HEK293 (cell line): ENCODE measurements at regions not wholly inside any gene's neighbourhood (a gene's known extent, or its start where the extent isn't known, plus 50 kb on each side); places are given as distances from the start of the nearest gene placed in this dataset.
A peak's percentile ranks its signal among the peaks of the same experiment; 100 is the strongest.

Experiments used
- CTCF ChIA-PET: fragments of 350-600 bp; formaldehyde crosslinking; extraction: SDS; loops from one replicate; lab custom pipeline; 2021; ENCODE audit warnings: antibody characterized with exemption; lab: Yijun Ruan, JAX
- POLR2A ChIA-PET: fragments of 300-600 bp; formaldehyde crosslinking; extraction: SDS; loops from one replicate; lab custom pipeline; 2020; ENCODE audit warnings: antibody characterized with exemption, inconsistent platforms; lab: Yijun Ruan, JAX
- H3K27ac ChIP-seq: fragments of 200-500 bp; sonication (Bioruptor generic); 2 replicates; pipeline ENCODE4 v1.5.1; 2014; ENCODE audit warnings: low read depth, low read length, control low read depth, inconsistent platforms; ENCODE audit errors: extremely low read depth
- H3K36me3 ChIP-seq, 2 experiments: fragments of 200-500 bp in 1 of 2; sonication (Bioruptor generic) in 1 of 2; 1 replicate in 1 of 2; 2 replicates in 1 of 2; pipeline ENCODE4 v1.5.1; 2014 to 2017; ENCODE audit warnings: inconsistent platforms in 2 of 2, low read length in 2 of 2; ENCODE audit not compliant: control insufficient read depth in 2 of 2, insufficient read depth in 1 of 2
- H3K4me1 ChIP-seq: fragments of 200-500 bp; sonication (Bioruptor generic); 2 replicates; pipeline ENCODE4 v1.5.1; 2014; ENCODE audit warnings: mild to moderate bottlenecking, low read length, inconsistent platforms; ENCODE audit not compliant: control insufficient read depth, insufficient read depth
- H3K4me3 ChIP-seq: 2 replicates; pipeline ENCODE4 v1.5.1; 2011; ENCODE audit warnings: low read depth, mild to moderate bottlenecking, control low read depth, low read length, moderate library complexity
- H3K9me3 ChIP-seq: fragments of 200-500 bp; sonication (Bioruptor generic); 2 replicates; pipeline ENCODE4 v1.5.1; 2014; ENCODE audit warnings: low read depth, low read length, inconsistent platforms; ENCODE audit not compliant: control insufficient read depth, insufficient read depth
- FEZF1 ChIP-seq: fragments of 450-650 bp; formaldehyde crosslinking; IDR thresholded peaks from 2 replicates; pipeline ENCODE4 v1.5.1; 2016; ENCODE audit warnings: missing biosample characterization, missing genetic modification characterization
- GLI4 ChIP-seq: fragments of 450-650 bp; formaldehyde crosslinking; IDR thresholded peaks from 2 replicates; pipeline ENCODE4 v1.5.1; 2016; ENCODE audit warnings: missing biosample characterization, missing genetic modification characterization
- HOXC10 ChIP-seq: sonication (generic); formaldehyde crosslinking; IDR thresholded peaks from 2 replicates; pipeline ENCODE4 v1.8.1; 2023; ENCODE audit warnings: mild to moderate bottlenecking, missing genetic modification reagents
- KLF9 ChIP-seq: fragments of 450-650 bp; formaldehyde crosslinking; IDR thresholded peaks from 2 replicates; pipeline ENCODE4 v1.5.1; 2016; ENCODE audit warnings: missing biosample characterization, missing genetic modification characterization, low read depth
- WT1 ChIP-seq: fragments of 450-650 bp; formaldehyde crosslinking; IDR thresholded peaks from 2 replicates; pipeline ENCODE4 v1.5.1; 2016; ENCODE audit warnings: missing biosample characterization, missing genetic modification characterization
- ZBTB17 ChIP-seq: fragments of 450-650 bp; formaldehyde crosslinking; IDR thresholded peaks from 2 replicates; pipeline ENCODE4 v1.5.1; 2016; ENCODE audit warnings: missing biosample characterization, missing genetic modification characterization
- ZFP3 ChIP-seq: fragments of 450-650 bp; formaldehyde crosslinking; IDR thresholded peaks from 2 replicates; pipeline ENCODE4 v1.5.1; 2016; ENCODE audit warnings: low read depth, missing biosample characterization, missing genetic modification characterization
- ZNF133 ChIP-seq: fragments of 450-650 bp; formaldehyde crosslinking; IDR thresholded peaks from 2 replicates; pipeline ENCODE4 v1.5.1; 2016; ENCODE audit warnings: missing biosample characterization, missing genetic modification characterization
- ZNF155 ChIP-seq: fragments of 450-650 bp; formaldehyde crosslinking; IDR thresholded peaks from 2 replicates; pipeline ENCODE4 v1.5.1; 2016; ENCODE audit warnings: missing biosample characterization, missing genetic modification characterization
- ZNF169 ChIP-seq: fragments of 450-650 bp; formaldehyde crosslinking; IDR thresholded peaks from 2 replicates; pipeline ENCODE4 v1.5.1; 2016; ENCODE audit warnings: missing biosample characterization, missing genetic modification characterization
- ZNF2 ChIP-seq: fragments of 450-650 bp; formaldehyde crosslinking; IDR thresholded peaks from 2 replicates; pipeline ENCODE4 v1.5.1; 2016; ENCODE audit warnings: missing biosample characterization, missing genetic modification characterization
- ZNF202 ChIP-seq: fragments of 450-650 bp; formaldehyde crosslinking; IDR thresholded peaks from 2 replicates; pipeline ENCODE4 v1.5.1; 2016; ENCODE audit warnings: missing biosample characterization, missing genetic modification characterization, borderline replicate concordance
- ZNF221 ChIP-seq: fragments of 450-650 bp; formaldehyde crosslinking; IDR thresholded peaks from 2 replicates; pipeline ENCODE4 v1.5.1; 2017; ENCODE audit warnings: missing biosample characterization, missing genetic modification characterization, borderline replicate concordance
- ZNF23 ChIP-seq: fragments of 450-650 bp; formaldehyde crosslinking; IDR thresholded peaks from 2 replicates; pipeline ENCODE4 v1.5.1; 2016; ENCODE audit warnings: missing biosample characterization, missing genetic modification characterization, borderline replicate concordance
- ZNF544 ChIP-seq: fragments of 450-650 bp; formaldehyde crosslinking; IDR thresholded peaks from 2 replicates; pipeline ENCODE4 v1.5.0; 2017; ENCODE audit warnings: missing biosample characterization, missing genetic modification characterization
- ZNF555 ChIP-seq: fragments of 450-650 bp; formaldehyde crosslinking; conservative IDR thresholded peaks from 2 replicates; pipeline ENCODE4 v1.5.1; 2017; ENCODE audit warnings: missing biosample characterization, mild to moderate bottlenecking, missing genetic modification characterization, inconsistent platforms
- ZNF610 ChIP-seq: fragments of 450-650 bp; formaldehyde crosslinking; IDR thresholded peaks from 2 replicates; pipeline ENCODE4 v1.5.1; 2016; ENCODE audit warnings: missing biosample characterization, missing genetic modification characterization, borderline replicate concordance
- ZNF623 ChIP-seq: fragments of 450-650 bp; formaldehyde crosslinking; IDR thresholded peaks from 2 replicates; pipeline ENCODE4 v1.5.1; 2016; ENCODE audit warnings: missing biosample characterization, missing genetic modification characterization
- ZNF76 ChIP-seq: fragments of 450-650 bp; formaldehyde crosslinking; IDR thresholded peaks from 2 replicates; pipeline ENCODE4; 2016; ENCODE audit warnings: low read depth, missing biosample characterization, missing genetic modification characterization, borderline replicate concordance
- TF ChIP-seq, protein P1 (sequence below): IDR thresholded peaks from 2 replicates; pipeline ENCODE4 v1.6.1; 2011; ENCODE audit warnings: mild to moderate bottlenecking, low read depth, low read length, borderline replicate concordance
- TF ChIP-seq, protein P2 (sequence below): fragments of 450-650 bp; formaldehyde crosslinking; IDR thresholded peaks from 2 replicates; pipeline ENCODE4 v1.5.1; 2016; ENCODE audit warnings: missing biosample characterization, missing genetic modification characterization
- TF ChIP-seq, protein P3 (sequence below): fragments of 450-650 bp; formaldehyde crosslinking; IDR thresholded peaks from 2 replicates; pipeline ENCODE4 v1.5.1; 2016; ENCODE audit warnings: missing biosample characterization, missing genetic modification characterization
- TF ChIP-seq, protein P4 (sequence below): fragments of 450-650 bp; formaldehyde crosslinking; IDR thresholded peaks from 2 replicates; pipeline ENCODE4 v1.5.0; 2017; ENCODE audit warnings: missing biosample characterization, missing genetic modification characterization, borderline replicate concordance

DNA sequence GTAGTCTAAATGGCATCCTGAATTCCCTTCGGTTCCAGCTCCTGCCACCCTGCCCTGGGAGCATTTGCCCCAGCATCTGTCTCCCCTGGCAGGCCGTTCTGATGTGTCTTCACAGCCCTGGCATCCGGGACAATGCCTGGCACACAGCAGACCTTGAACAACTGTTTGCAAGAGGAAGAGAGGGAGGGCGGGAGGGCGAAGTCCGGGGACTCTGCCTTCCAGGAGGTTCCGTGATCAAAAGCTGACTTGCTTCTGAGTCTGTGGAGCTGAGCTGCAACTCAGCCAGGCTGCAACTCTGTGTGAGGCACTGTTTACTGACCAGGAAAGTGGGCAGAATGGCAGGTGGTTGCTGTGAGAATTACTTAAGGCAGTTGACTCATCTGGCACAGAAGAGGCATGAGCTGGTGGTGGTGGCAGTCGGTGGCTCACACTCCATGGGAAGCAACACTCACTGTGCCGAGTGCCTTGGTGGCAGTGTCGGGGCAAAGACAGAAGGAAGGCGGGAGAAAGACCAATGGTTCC, 61.1 kb upstream of the DLK1 start:
- POLR2A ChIA-PET = no interaction called here

DNA sequence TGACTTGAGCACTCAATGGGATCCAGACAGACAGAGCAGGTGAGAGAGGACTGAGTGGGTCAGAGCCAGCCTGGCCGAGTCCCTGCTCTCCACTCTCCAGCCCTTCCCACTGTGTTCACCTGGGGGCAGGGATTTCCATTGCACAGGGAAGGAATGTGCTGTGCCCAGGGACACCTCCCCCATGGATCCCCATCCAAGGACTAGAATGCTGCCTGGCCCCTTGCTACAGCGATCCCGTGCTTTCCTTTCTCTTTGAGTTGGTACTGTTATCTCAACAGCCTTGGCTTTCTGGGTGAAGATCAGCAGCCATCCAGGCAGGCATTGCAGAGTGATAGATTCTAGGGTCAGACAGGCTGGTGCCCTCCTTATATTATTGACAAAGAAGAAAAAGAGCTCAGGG, 60.3 kb upstream of the DLK1 start:
- H3K36me3 ChIP-seq = no peaks in the 10 kb centered on the region
- TF ChIP-seq ZNF169 (tag by site-specific recombination) (no peak), ZNF555 (tag by site-specific recombination) (no peak), ZNF202 (tag by site-specific recombination) (no peak), ZNF623 (no peak), ZNF610 (tag by site-specific recombination) (no peak), ZBTB17 (tag by site-specific recombination) (0 out of 2 replicates have a peak, but pooled peaks have one; percentile 21)
- TF ChIP-seq, protein P1, sequence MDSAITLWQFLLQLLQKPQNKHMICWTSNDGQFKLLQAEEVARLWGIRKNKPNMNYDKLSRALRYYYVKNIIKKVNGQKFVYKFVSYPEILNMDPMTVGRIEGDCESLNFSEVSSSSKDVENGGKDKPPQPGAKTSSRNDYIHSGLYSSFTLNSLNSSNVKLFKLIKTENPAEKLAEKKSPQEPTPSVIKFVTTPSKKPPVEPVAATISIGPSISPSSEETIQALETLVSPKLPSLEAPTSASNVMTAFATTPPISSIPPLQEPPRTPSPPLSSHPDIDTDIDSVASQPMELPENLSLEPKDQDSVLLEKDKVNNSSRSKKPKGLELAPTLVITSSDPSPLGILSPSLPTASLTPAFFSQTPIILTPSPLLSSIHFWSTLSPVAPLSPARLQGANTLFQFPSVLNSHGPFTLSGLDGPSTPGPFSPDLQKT = no peak
- TF ChIP-seq, protein P2, sequence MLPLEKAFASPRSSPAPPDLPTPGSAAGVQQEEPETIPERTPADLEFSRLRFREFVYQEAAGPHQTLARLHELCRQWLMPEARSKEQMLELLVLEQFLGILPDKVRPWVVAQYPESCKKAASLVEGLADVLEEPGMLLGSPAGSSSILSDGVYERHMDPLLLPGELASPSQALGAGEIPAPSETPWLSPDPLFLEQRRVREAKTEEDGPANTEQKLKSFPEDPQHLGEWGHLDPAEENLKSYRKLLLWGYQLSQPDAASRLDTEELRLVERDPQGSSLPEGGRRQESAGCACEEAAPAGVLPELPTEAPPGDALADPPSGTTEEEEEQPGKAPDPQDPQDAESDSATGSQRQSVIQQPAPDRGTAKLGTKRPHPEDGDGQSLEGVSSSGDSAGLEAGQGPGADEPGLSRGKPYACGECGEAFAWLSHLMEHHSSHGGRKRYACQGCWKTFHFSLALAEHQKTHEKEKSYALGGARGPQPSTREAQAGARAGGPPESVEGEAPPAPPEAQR (tag by site-specific recombination) = no peak
- ChIA-PET CTCF (interaction anchor here (1.3 kb wide), 1 partner anchor 21 kb away, joined by 3 read pairs; no protein-coding TSS in a partner anchor), POLR2A (no interaction called here)
- no peaks in the 10 kb centered on the region for H3K4me1 ChIP-seq
- H3K9me3 ChIP-seq = no peaks in the 10 kb centered on the region
- H3K27ac ChIP-seq = no peak overlapping the region
- H3K4me3 ChIP-seq = no peak overlapping the region

More for the DNA sequence above, 61.1 kb upstream of the DLK1 start:
- no peaks in the 10 kb centered on the region for H3K9me3 ChIP-seq
- H3K36me3 ChIP-seq = no peaks in the 10 kb centered on the region
- CTCF ChIA-PET = interaction anchor here (1.4 kb wide), 1 partner anchor 24 kb away, joined by 4 read pairs; no protein-coding TSS in a partner anchor
- TF ChIP-seq WT1 (tag by site-specific recombination) = no peak
- no peak for TF ChIP-seq FEZF1 (tag by site-specific recombination)
- no peak for TF ChIP-seq ZFP3
- no peak for TF ChIP-seq ZNF133 (tag by site-specific recombination)
- no peak for TF ChIP-seq ZNF23 (tag by site-specific recombination)
- TF ChIP-seq ZNF221 (tag by site-specific recombination) = no peak
- no peak for TF ChIP-seq HOXC10 (CRISPR knock-in tag)
- TF ChIP-seq ZNF155 (tag by site-specific recombination) = no peak
- TF ChIP-seq, protein P3, sequence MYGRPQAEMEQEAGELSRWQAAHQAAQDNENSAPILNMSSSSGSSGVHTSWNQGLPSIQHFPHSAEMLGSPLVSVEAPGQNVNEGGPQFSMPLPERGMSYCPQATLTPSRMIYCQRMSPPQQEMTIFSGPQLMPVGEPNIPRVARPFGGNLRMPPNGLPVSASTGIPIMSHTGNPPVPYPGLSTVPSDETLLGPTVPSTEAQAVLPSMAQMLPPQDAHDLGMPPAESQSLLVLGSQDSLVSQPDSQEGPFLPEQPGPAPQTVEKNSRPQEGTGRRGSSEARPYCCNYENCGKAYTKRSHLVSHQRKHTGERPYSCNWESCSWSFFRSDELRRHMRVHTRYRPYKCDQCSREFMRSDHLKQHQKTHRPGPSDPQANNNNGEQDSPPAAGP = no peak
- TF ChIP-seq ZNF76 (tag by site-specific recombination) = no peak
- TF ChIP-seq ZNF2 (tag by site-specific recombination) = no peak
- TF ChIP-seq KLF9 (tag by site-specific recombination) = no peak
- TF ChIP-seq, protein P4, sequence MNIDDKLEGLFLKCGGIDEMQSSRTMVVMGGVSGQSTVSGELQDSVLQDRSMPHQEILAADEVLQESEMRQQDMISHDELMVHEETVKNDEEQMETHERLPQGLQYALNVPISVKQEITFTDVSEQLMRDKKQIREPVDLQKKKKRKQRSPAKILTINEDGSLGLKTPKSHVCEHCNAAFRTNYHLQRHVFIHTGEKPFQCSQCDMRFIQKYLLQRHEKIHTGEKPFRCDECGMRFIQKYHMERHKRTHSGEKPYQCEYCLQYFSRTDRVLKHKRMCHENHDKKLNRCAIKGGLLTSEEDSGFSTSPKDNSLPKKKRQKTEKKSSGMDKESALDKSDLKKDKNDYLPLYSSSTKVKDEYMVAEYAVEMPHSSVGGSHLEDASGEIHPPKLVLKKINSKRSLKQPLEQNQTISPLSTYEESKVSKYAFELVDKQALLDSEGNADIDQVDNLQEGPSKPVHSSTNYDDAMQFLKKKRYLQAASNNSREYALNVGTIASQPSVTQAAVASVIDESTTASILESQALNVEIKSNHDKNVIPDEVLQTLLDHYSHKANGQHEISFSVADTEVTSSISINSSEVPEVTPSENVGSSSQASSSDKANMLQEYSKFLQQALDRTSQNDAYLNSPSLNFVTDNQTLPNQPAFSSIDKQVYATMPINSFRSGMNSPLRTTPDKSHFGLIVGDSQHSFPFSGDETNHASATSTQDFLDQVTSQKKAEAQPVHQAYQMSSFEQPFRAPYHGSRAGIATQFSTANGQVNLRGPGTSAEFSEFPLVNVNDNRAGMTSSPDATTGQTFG = no peak
- TF ChIP-seq ZNF544 (tag by site-specific recombination) = no peak
- no peak for TF ChIP-seq GLI4 (tag by site-specific recombination)
- H3K27ac ChIP-seq = no peak overlapping the region
- H3K4me3 ChIP-seq = no peak overlapping the region
- H3K4me1 ChIP-seq = no peaks in the 10 kb centered on the region
